Heart left ventricle (tissue), 16 donors: ENCODE measurements at regions not wholly inside any gene's neighbourhood (a gene's known extent, or its start where the extent isn't known, plus 50 kb on each side); places are given as distances from the start of the nearest gene placed in this dataset.

Experiments used
- ATAC-seq, 4 donors: fragments of 200-7000 bp; cut with Tn5 transposase; one replicate each; pipeline ENCODE4 v1.9.1; 2020 to 2022; ENCODE audit warnings: moderate library complexity in 4 of 4, mild to moderate bottlenecking in 3 of 4, moderate number of reproducible peaks in 1 of 4
- DNase-seq, 5 donors: peaks; one replicate each; pipeline ENCODE4 v3.0.0-alpha.2; 2020
- H3K27ac ChIP-seq, 12 donors: fragments of 200-600 bp; sonication (generic) in 4 of 12; one replicate each; pipeline versions ENCODE4 v1.5.0 to v1.8.0; 2016 to 2022; ENCODE audit warnings: mild to moderate bottlenecking in 2 of 12
- H3K27me3 ChIP-seq, 9 donors: fragments of 200-600 bp; sonication (generic) in 2 of 9; one replicate each; pipeline versions ENCODE4 v1.5.1 to v1.8.0; 2016 to 2022; ENCODE audit warnings: mild to moderate bottlenecking in 3 of 9
- H3K36me3 ChIP-seq, 9 donors: fragments of 200-600 bp; sonication (generic) in 2 of 9; one replicate each; pipeline versions ENCODE4 v1.5.0 to v1.8.0; 2018 to 2022; ENCODE audit warnings: mild to moderate bottlenecking in 2 of 9
- H3K4me1 ChIP-seq, 12 donors: fragments of 200-600 bp; sonication (generic) in 4 of 12; one replicate each; pipeline versions ENCODE4 v1.5.0 to v1.8.0; 2016 to 2022; ENCODE audit warnings: mild to moderate bottlenecking in 3 of 12
- H3K4me3 ChIP-seq, 12 donors: fragments of 200-600 bp; sonication (generic) in 4 of 12; one replicate each; pipeline versions ENCODE4 v1.5.0 to v1.8.0; 2017 to 2022; ENCODE audit warnings: mild to moderate bottlenecking in 9 of 12, moderate library complexity in 4 of 12
- H3K9me3 ChIP-seq, 12 donors: fragments of 200-600 bp; sonication (generic) in 4 of 12; one replicate each; pipeline versions ENCODE4 v1.5.0 to v1.8.0; 2016 to 2022; ENCODE audit warnings: mild to moderate bottlenecking in 1 of 12
- POLR2A ChIP-seq, 2 donors: fragments of 450-650 bp; IDR thresholded peaks; one replicate each; pipeline ENCODE4 v1.6.1; 2017; ENCODE audit warnings: antibody characterized with exemption in 2 of 2, mild to moderate bottlenecking in 2 of 2, moderate library complexity in 2 of 2
- WGBS, 4 donors: extraction: QIAGEN DNeasy Blood & Tissue Kit in 2 of 4; methylation state at CpG; one replicate each; pipeline versions ENCODE4 v1.1.5 to v1.1.7; 2013 to 2018; 5-methylcytosine and 5-hydroxymethylcytosine counted together
- intact Hi-C, 10 donors: fragments of 100-400 bp; cut with DNase I; formaldehyde crosslinking; loops; one replicate each; pipeline versions ENCODE4 v1.11.1 to v1.14.2; 2022
- TF ChIP-seq, protein P1 (sequence below), 12 donors: fragments of 200-600 bp; sonication (generic) in 4 of 12; IDR thresholded peaks; one replicate each; pipeline versions ENCODE4 v1.5.0 to v1.8.0; 2018 to 2022; ENCODE audit warnings: antibody characterized with exemption in 12 of 12, mild to moderate bottlenecking in 5 of 12
- donor health status: ischemic (EF 13 %, LVEDD 7.1; RV severe dilation, severe dysfunction).
- donor health status: healthy with polysubstance abuse.
- donor health status: DM: no; HTN: yes; CAD: no.
- donor health status: DM: no; HTN: no; CAD: no.
- donor health status: ischemic (EF 25% LVEDD 6.9; RV normal size, moderate dysfunction).
- donor health status: ischemic (EF 25% LVEDD 5.7; RV mildly dilated, moderate dysfunction).
- donor health status: healthy.
- donor health status: DM: yes; HTN: yes; CAD: no.
- donor health status: ischemic (EF 35%, LVEDD 5.7; RV mildly dilated, moderate dysfunction).
- donor health status: nonischemic (EF 11% LVEDD 7.7; RV severe dilation, severe dysfunction).
- donor health status: DM: yes; HTN: yes; CAD: no.
- donor health status: PGD.
- donor health status: ischemic (EF 29% LVEDD 5.4; RV normal size, mild dysfunction).
- donor health status: nonischemic (EF 23%, LVEDD 6.1; RV moderate dilation, normal function).

DNA sequence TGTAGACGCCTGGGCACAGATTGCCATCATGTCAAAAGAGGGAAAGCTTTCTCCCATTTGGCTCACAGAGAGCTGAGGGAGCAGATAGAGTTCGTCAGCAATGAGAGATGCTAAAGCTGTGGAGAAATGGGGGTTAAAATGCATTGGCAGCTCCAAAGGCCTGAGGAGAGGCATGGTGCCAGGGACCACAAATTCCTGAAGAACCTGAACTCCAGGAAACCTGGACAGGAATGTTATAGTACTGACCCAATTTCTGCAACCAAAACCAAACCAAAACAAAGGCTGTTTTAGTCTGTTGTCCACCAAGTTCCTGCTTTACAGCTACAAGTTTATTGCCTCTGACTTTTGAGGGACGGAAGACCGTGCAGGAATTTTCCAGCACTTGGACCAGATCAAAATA lies 575.7 kb downstream of the REEP3 start:
- intact Hi-C loops = no loop called here
- WGBS, 4 donors = 67 to 89% (median 86%) methylated on average over 4 of the region's 4 CpGs
- H3K27me3 ChIP-seq = no peaks in the 10 kb centered on the region

DNA sequence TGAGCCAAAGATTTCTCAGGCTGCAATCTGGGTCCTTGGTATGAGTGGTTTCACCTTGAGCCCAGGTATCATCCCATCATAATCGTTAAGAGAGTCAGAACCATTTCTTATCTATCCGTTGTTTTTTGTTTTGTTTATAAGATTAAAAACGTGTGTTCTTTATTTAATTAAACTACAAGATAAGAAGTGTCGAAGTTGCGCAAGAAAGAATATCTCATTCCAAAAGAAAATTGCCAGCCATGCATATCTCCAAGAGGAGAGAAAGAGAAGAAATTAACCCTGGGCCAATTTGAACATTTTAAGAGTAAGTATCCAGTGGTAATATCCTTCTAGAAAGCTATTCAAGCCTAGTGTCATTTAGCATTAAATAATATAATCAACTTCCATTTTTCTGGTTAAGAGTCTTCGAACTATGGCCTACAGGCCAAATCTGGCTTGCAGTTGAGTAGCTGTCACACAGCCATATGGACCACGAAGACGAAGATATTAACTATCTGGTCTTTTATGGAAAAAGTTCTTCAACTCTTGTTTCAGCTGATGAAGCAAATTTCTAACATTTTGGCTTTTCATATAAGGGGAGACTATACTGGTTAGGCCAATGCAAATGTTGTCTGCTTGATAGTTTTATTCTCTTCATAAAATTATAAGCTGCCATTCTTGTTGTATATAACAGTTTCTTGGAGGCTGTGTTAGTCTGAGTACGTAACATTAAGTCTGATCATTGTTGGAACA lies 576.4 kb downstream of the REEP3 start:
- no peaks in the 10 kb centered on the region for H3K36me3 ChIP-seq
- intact Hi-C loops = no loop called here
- ATAC-seq = no peak

More for the DNA sequence above, 575.7 kb downstream of the REEP3 start:
- Histone ChIP-seq H3K36me3 (no peaks in the 10 kb centered on the region), H3K27ac (no peak overlapping the region), H3K9me3 (no peaks in the 10 kb centered on the region), H3K4me3 (no peak overlapping the region), H3K4me1 (no peaks in the 10 kb centered on the region)
- DNase-seq (no peak), ATAC-seq (no peak)
- no peak for TF ChIP-seq POLR2A (IDR thresholded peaks at IDR 0.05)
- TF ChIP-seq, protein P1, sequence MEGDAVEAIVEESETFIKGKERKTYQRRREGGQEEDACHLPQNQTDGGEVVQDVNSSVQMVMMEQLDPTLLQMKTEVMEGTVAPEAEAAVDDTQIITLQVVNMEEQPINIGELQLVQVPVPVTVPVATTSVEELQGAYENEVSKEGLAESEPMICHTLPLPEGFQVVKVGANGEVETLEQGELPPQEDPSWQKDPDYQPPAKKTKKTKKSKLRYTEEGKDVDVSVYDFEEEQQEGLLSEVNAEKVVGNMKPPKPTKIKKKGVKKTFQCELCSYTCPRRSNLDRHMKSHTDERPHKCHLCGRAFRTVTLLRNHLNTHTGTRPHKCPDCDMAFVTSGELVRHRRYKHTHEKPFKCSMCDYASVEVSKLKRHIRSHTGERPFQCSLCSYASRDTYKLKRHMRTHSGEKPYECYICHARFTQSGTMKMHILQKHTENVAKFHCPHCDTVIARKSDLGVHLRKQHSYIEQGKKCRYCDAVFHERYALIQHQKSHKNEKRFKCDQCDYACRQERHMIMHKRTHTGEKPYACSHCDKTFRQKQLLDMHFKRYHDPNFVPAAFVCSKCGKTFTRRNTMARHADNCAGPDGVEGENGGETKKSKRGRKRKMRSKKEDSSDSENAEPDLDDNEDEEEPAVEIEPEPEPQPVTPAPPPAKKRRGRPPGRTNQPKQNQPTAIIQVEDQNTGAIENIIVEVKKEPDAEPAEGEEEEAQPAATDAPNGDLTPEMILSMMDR (IDR thresholded peaks at IDR 0.05) = no peak

DNA sequence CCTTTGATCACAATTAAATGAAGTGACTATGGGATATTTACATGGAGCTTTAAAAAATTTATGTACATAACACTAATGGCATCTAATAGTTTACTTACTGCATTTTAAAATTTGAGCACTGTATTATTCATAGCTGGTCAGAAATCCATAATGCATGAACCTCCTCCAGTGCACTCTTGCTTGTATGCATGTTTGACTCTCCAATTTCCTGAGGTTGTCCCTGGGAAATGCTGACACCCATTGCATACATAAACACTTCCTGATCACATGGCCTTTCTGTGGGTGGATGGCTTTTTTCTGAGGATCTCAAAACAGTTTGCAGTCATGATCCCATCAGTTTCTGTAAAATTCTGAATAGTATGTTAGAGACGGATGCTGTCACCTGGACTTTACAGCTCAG lies 577.8 kb downstream of the REEP3 start:
- H3K9me3 ChIP-seq = no peaks in the 10 kb centered on the region
- no peak overlapping the region for H3K4me3 ChIP-seq
- no peak overlapping the region for H3K27ac ChIP-seq
- no peaks in the 10 kb centered on the region for H3K4me1 ChIP-seq
- DNase-seq (no peak), ATAC-seq (no peak)
- intact Hi-C loops = no loop called here
- H3K27me3 ChIP-seq = no peaks in the 10 kb centered on the region
- H3K36me3 ChIP-seq = no peaks in the 10 kb centered on the region
- no peak for TF ChIP-seq POLR2A (IDR thresholded peaks at IDR 0.05)
- TF ChIP-seq, protein P1 (IDR thresholded peaks at IDR 0.05) = no peak
- 71 to 90% (median 89%) methylated on average over 1 of the region's 1 CpG for WGBS, 4 donors

More for the DNA sequence above, 576.4 kb downstream of the REEP3 start:
- TF ChIP-seq, protein P1 (IDR thresholded peaks at IDR 0.05) = no peak
- no peak for TF ChIP-seq POLR2A (IDR thresholded peaks at IDR 0.05)
- DNase-seq = no peak
- H3K9me3 ChIP-seq = no peaks in the 10 kb centered on the region
- no peaks in the 10 kb centered on the region for H3K27me3 ChIP-seq
- no peak overlapping the region for H3K4me3 ChIP-seq
- WGBS, 4 donors = 80 to 83% (median 81%) methylated on average over 9 of the region's 9 CpGs
- H3K4me1 ChIP-seq = no peaks in the 10 kb centered on the region
- no peak overlapping the region for H3K27ac ChIP-seq

DNA sequence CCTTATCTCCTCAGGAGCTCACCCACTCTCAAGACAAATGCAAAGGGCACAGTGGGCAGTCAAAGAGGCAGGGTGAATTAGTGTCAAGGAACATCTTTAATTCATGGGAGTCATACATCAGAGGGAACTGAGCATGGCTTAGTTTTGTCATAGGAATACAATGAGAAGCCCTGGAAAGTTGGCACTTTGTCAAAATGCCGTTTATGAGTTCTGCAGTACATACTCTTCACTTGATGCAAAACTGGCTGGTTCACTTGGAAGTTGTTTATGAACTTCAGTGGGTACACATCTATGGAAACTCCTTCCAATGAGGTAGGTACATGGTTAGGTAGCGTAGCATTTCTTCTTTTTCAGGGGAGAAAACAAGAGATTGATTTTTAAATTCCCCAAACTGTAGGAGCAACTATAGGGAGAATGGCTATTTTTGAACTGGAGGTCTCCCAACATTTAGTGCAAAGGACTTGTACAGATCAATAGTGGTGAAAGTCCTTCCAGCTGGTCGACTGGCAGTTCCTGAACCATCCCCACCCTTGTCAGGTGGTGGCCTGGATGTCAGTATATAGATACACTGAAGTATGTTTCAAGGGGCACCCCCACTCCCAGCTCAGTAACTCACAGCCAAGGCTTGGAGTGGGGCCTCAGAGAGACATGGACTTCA lies 580.5 kb downstream of the REEP3 start:
- TF ChIP-seq, protein P1 (IDR thresholded peaks at IDR 0.05) = no peak
- no peak for TF ChIP-seq POLR2A (IDR thresholded peaks at IDR 0.05)
- ATAC-seq = no peak
- WGBS, 4 donors = 47 to 54% (median 51%) methylated on average over 3 of the region's 3 CpGs
- DNase-seq = no peak
- Histone ChIP-seq H3K27ac (no peak overlapping the region), H3K4me3 (no peak overlapping the region), H3K9me3 (no peaks in the 10 kb centered on the region), H3K36me3 (no peaks in the 10 kb centered on the region), H3K27me3 (no peaks in the 10 kb centered on the region), H3K4me1 (no peaks in the 10 kb centered on the region)
- intact Hi-C loops = no loop called here
